GM12891 (cell line): ENCODE measurements at regions not wholly inside any gene's neighbourhood (a gene's known extent, or its start where the extent isn't known, plus 50 kb on each side); places are given as distances from the start of the nearest gene placed in this dataset.
"Not testable (repeated sequence)": the region's sequence is repeated elsewhere in the genome, so short reads cannot be mapped to it uniquely, and the experiment has no call there.

Experiments used
- DNase-seq: peaks from one replicate; pipeline ENCODE4 v3.0.0; 2011; ENCODE audit warnings: low spot score; ENCODE audit not compliant: insufficient read length
- FAIRE-seq: peaks from 2 replicates; lab custom pipeline; 2011; peaks lifted over from hg19 to GRCh38; lab: Jason Lieb, UNC
- PAX5 ChIP-seq: IDR thresholded peaks from 2 replicates; pipeline ENCODE4 v1.6.1; 2011; ENCODE audit warnings: low read length, moderate library complexity, mild to moderate bottlenecking; ENCODE audit not compliant: insufficient read depth, severe bottlenecking
- POLR2A ChIP-seq: IDR thresholded peaks from 2 replicates; pipeline ENCODE4 v1.6.1; 2011; ENCODE audit warnings: low read depth, low read length, control low read depth
- POLR2AphosphoS5 ChIP-seq: IDR thresholded peaks from 2 replicates; pipeline ENCODE4 v1.6.1; 2011; ENCODE audit warnings: low read depth, low read length, control low read depth
- POU2F2 ChIP-seq: IDR thresholded peaks from 2 replicates; pipeline ENCODE4 v1.6.1; 2011; ENCODE audit warnings: low read depth, mild to moderate bottlenecking, control low read depth, low read length, moderate library complexity
- SPI1 ChIP-seq: IDR thresholded peaks from 2 replicates; pipeline ENCODE4 v1.6.1; 2011; ENCODE audit warnings: low read depth, low read length, control low read depth
- TAF1 ChIP-seq: IDR thresholded peaks from 2 replicates; pipeline ENCODE4 v1.6.1; 2011; ENCODE audit warnings: low read depth, low read length, control low read depth

- no peak for TF ChIP-seq PAX5
- TF ChIP-seq TAF1, result no peak
- no peak for TF ChIP-seq POLR2AphosphoS5
- no peak for TF ChIP-seq SPI1
- no peak for TF ChIP-seq POU2F2
- no peak for TF ChIP-seq POLR2A
- no peak for DNase-seq
- no peak for FAIRE-seq
These were observed 145.3 kb upstream of the ZNF521 start for GRCh38 chr18:25497151-25497794.

GRCh38 chr18:25496544-25496943 lies 144.6 kb upstream of the ZNF521 start:
- FAIRE-seq (no peak), DNase-seq (no peak)
- TF ChIP-seq TAF1 (no peak), POLR2A (no peak), POU2F2 (no peak), PAX5 (no peak), POLR2AphosphoS5 (no peak), SPI1 (no peak)

GRCh38 chr18:25495606-25496005 lies 143.6 kb upstream of the ZNF521 start:
- DNase-seq (no peak), FAIRE-seq (no peak)
- TF ChIP-seq TAF1, result no peak
- no peak for TF ChIP-seq POU2F2
- TF ChIP-seq PAX5, result no peak
- TF ChIP-seq SPI1, result no peak
- no peak for TF ChIP-seq POLR2AphosphoS5
- TF ChIP-seq POLR2A, result no peak

GRCh38 chr18:25494888-25495287 lies 142.9 kb upstream of the ZNF521 start:
- no peak for TF ChIP-seq SPI1
- no peak for TF ChIP-seq PAX5
- TF ChIP-seq POLR2A, result no peak
- no peak for TF ChIP-seq POU2F2
- TF ChIP-seq POLR2AphosphoS5, result no peak
- no peak for TF ChIP-seq TAF1
- DNase-seq, result no peak
- no peak for FAIRE-seq

- no peak for FAIRE-seq
- DNase-seq, result no peak
- no peak for TF ChIP-seq SPI1
- no peak for TF ChIP-seq PAX5
- no peak for TF ChIP-seq POLR2AphosphoS5
- TF ChIP-seq POU2F2, result no peak
- TF ChIP-seq TAF1, result no peak
- no peak for TF ChIP-seq POLR2A
These were observed 141.4 kb upstream of the ZNF521 start for GRCh38 chr18:25493401-25493800.

GRCh38 chr18:25490316-25490715 lies 138.3 kb upstream of the ZNF521 start:
- TF ChIP-seq TAF1 (no peak), POLR2AphosphoS5 (no peak)
- FAIRE-seq (no peak), DNase-seq (no peak)

- FAIRE-seq (no peak), DNase-seq (no peak)
- TF ChIP-seq SPI1 (no peak), PAX5 (no peak), POLR2AphosphoS5 (no peak), POU2F2 (no peak), TAF1 (no peak), POLR2A (no peak)
These were observed 121.0 kb upstream of the ZNF521 start for GRCh38 chr18:25473008-25473407.

GRCh38 chr18:25470756-25471524 lies 119.0 kb upstream of the ZNF521 start:
- not testable (repeated sequence) for DNase-seq, FAIRE-seq

- TF ChIP-seq SPI1 (no peak), POLR2AphosphoS5 (no peak), POLR2A (no peak), PAX5 (no peak), POU2F2 (no peak), TAF1 (no peak)
- DNase-seq (no peak), FAIRE-seq (no peak)
These were observed 118.1 kb upstream of the ZNF521 start for GRCh38 chr18:25470062-25470461.

GRCh38 chr18:25469489-25469888 lies 117.5 kb upstream of the ZNF521 start:
- TF ChIP-seq TAF1, result no peak
- no peak for TF ChIP-seq PAX5
- no peak for TF ChIP-seq SPI1
- TF ChIP-seq POLR2AphosphoS5, result no peak
- no peak for TF ChIP-seq POU2F2
- no peak for TF ChIP-seq POLR2A
- FAIRE-seq (no peak), DNase-seq (no peak)
